Thyroid gland (tissue), 4 donors: ENCODE measurements at regions not wholly inside any gene's neighbourhood (a gene's known extent, or its start where the extent isn't known, plus 50 kb on each side); places are given as distances from the start of the nearest gene placed in this dataset.

Experiments
- POLR2A ChIP-seq, 2 donors: fragments of 450-650 bp; IDR thresholded peaks; one replicate each; pipeline ENCODE4 v1.6.1; 2017; ENCODE audit warnings: antibody characterized with exemption in 2 of 2, mild to moderate bottlenecking in 2 of 2, moderate library complexity in 1 of 2
- TF ChIP-seq, protein P1 (sequence below), 6 experiments: fragments of 200-600 bp in 3 of 6; fragments of 450-650 bp in 3 of 6; sonication (generic) in 3 of 6; IDR thresholded peaks; one replicate each; pipeline ENCODE4 v1.5.1; 2016 to 2019; ENCODE audit warnings: antibody characterized with exemption in 6 of 6, mild to moderate bottlenecking in 2 of 6, inconsistent platforms in 1 of 6, moderate library complexity in 1 of 6

DNA sequence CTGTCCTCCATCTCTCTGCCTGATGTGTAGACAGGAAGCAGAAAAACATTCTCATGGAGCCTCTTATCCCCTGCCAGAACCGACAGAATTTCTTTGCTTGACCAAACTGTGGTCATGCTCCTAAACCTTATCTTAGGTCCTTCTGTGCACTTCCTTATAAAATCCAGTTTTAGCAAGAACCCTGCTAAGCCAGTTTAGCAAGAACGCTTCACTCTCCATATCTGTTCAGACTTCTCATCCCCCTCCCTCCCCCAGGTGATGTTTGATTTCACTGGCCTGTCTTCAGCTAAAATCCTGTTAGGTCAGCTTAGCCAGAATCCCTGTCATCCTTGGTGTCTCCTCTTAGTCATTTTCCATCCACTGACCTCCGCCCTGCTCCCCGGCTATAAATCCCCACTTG lies 1130.9 kb upstream of the PRKX start:
- TF ChIP-seq, protein P1, sequence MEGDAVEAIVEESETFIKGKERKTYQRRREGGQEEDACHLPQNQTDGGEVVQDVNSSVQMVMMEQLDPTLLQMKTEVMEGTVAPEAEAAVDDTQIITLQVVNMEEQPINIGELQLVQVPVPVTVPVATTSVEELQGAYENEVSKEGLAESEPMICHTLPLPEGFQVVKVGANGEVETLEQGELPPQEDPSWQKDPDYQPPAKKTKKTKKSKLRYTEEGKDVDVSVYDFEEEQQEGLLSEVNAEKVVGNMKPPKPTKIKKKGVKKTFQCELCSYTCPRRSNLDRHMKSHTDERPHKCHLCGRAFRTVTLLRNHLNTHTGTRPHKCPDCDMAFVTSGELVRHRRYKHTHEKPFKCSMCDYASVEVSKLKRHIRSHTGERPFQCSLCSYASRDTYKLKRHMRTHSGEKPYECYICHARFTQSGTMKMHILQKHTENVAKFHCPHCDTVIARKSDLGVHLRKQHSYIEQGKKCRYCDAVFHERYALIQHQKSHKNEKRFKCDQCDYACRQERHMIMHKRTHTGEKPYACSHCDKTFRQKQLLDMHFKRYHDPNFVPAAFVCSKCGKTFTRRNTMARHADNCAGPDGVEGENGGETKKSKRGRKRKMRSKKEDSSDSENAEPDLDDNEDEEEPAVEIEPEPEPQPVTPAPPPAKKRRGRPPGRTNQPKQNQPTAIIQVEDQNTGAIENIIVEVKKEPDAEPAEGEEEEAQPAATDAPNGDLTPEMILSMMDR (IDR thresholded peaks at IDR 0.05): no peak
- no peak for TF ChIP-seq POLR2A (IDR thresholded peaks at IDR 0.05)
